ENCODE measurements at regions not wholly inside any gene's neighbourhood (a gene's known extent, or its start where the extent isn't known, plus 50 kb on each side); places are given as distances from the start of the nearest gene placed in this dataset.
"Not testable (repeated sequence)": the region's sequence is repeated elsewhere in the genome, so short reads cannot be mapped to it uniquely, and the experiment has no call there.

GRCh38 chr3:184498986-184499606 lies 62.5 kb upstream of the EPHB3 start:
- no peaks in the 10 kb centered on the region for H3K4me1 ChIP-seq (ENCODE audit: insufficient read depth, insufficient read length)
- peaks cover 4% of the 10 kb centered on the region for H3K27me3 ChIP-seq (ENCODE audit: insufficient read depth, insufficient read length)
- H3K9ac ChIP-seq (ENCODE audit: insufficient read length, low read depth): no peak overlapping the region
- DNase-seq (ENCODE audit: low read depth, low spot score): no peak
- no peak overlapping the region for H3K4me3 ChIP-seq (ENCODE audit: insufficient read length, low read depth)
- H3K9me3 ChIP-seq (ENCODE audit: insufficient read depth, low read length): peaks cover 16% of the 10 kb centered on the region
- H3K36me3 ChIP-seq (ENCODE audit: insufficient read depth, insufficient read length, low read length): no peaks in the 10 kb centered on the region
- TF ChIP-seq YY1 (IDR thresholded peaks at IDR 0.05; ENCODE audit: insufficient read depth, insufficient read length): no peak
- TF ChIP-seq ZNF274 (IDR thresholded peaks at IDR 0.05; ENCODE audit: low read depth, low read length): no peak

GRCh38 chr3:184500344-184500923 lies 61.2 kb upstream of the EPHB3 start:
- Histone ChIP-seq H3K36me3 (ENCODE audit: insufficient read depth, insufficient read length, low read length) (no peaks in the 10 kb centered on the region), H3K9me3 (ENCODE audit: insufficient read depth, low read length) (peaks cover 16% of the 10 kb centered on the region), H3K4me1 (ENCODE audit: insufficient read depth, insufficient read length) (no peaks in the 10 kb centered on the region), H3K27me3 (ENCODE audit: insufficient read depth, insufficient read length) (no peaks in the 10 kb centered on the region), H3K9ac (ENCODE audit: insufficient read length, low read depth) (no peak overlapping the region), H3K4me3 (ENCODE audit: insufficient read length, low read depth) (no peak overlapping the region)
- TF ChIP-seq ZNF274 (IDR thresholded peaks at IDR 0.05; ENCODE audit: low read depth, low read length) (no peak), SUZ12 (IDR thresholded peaks at IDR 0.05; ENCODE audit: extremely low read depth, insufficient read depth, insufficient read length) (no peak), YY1 (IDR thresholded peaks at IDR 0.05; ENCODE audit: insufficient read depth, insufficient read length) (no peak)
- DNase-seq (ENCODE audit: low read depth, low spot score): no peak

- Histone ChIP-seq H3K9ac (ENCODE audit: insufficient read length, low read depth) (no peak overlapping the region), H3K27me3 (ENCODE audit: insufficient read depth, insufficient read length) (no peaks in the 10 kb centered on the region), H3K36me3 (ENCODE audit: insufficient read depth, insufficient read length, low read length) (no peaks in the 10 kb centered on the region), H3K4me3 (ENCODE audit: insufficient read length, low read depth) (no peak overlapping the region), H3K9me3 (ENCODE audit: insufficient read depth, low read length) (peaks cover 16% of the 10 kb centered on the region), H3K4me1 (ENCODE audit: insufficient read depth, insufficient read length) (no peaks in the 10 kb centered on the region)
- no peak for DNase-seq (ENCODE audit: low read depth, low spot score)
- TF ChIP-seq YY1 (IDR thresholded peaks at IDR 0.05; ENCODE audit: insufficient read depth, insufficient read length) (no peak), ZNF274 (IDR thresholded peaks at IDR 0.05; ENCODE audit: low read depth, low read length) (no peak), SUZ12 (IDR thresholded peaks at IDR 0.05; ENCODE audit: extremely low read depth, insufficient read depth, insufficient read length) (no peak)
Measured at GRCh38 chr3:184502123-184502667, 59.4 kb upstream of the EPHB3 start.

- not testable (repeated sequence) for H3K4me1 ChIP-seq (ENCODE audit: insufficient read depth, insufficient read length); H3K4me3 ChIP-seq (ENCODE audit: insufficient read length, low read depth); H3K9ac ChIP-seq (ENCODE audit: insufficient read length, low read depth); DNase-seq (ENCODE audit: low read depth, low spot score); H3K36me3 ChIP-seq (ENCODE audit: insufficient read depth, insufficient read length, low read length); H3K27me3 ChIP-seq (ENCODE audit: insufficient read depth, insufficient read length)
- peaks cover 16% of the 10 kb centered on the region for H3K9me3 ChIP-seq (ENCODE audit: insufficient read depth, low read length)
Measured at GRCh38 chr3:184502841-184503240, 58.7 kb upstream of the EPHB3 start.

- no peak overlapping the region for H3K4me3 ChIP-seq (ENCODE audit: insufficient read length, low read depth)
- H3K9ac ChIP-seq (ENCODE audit: insufficient read length, low read depth): no peak overlapping the region
- no peaks in the 10 kb centered on the region for H3K27me3 ChIP-seq (ENCODE audit: insufficient read depth, insufficient read length)
- peaks cover 16% of the 10 kb centered on the region for H3K9me3 ChIP-seq (ENCODE audit: insufficient read depth, low read length)
- no peak for DNase-seq (ENCODE audit: low read depth, low spot score)
- no peaks in the 10 kb centered on the region for H3K4me1 ChIP-seq (ENCODE audit: insufficient read depth, insufficient read length)
- no peaks in the 10 kb centered on the region for H3K36me3 ChIP-seq (ENCODE audit: insufficient read depth, insufficient read length, low read length)
- TF ChIP-seq YY1 (IDR thresholded peaks at IDR 0.05; ENCODE audit: insufficient read depth, insufficient read length): no peak
- no peak for TF ChIP-seq ZNF274 (IDR thresholded peaks at IDR 0.05; ENCODE audit: low read depth, low read length)
- no peak for TF ChIP-seq SUZ12 (IDR thresholded peaks at IDR 0.05; ENCODE audit: extremely low read depth, insufficient read depth, insufficient read length)
Measured at GRCh38 chr3:184503647-184504046, 57.9 kb upstream of the EPHB3 start.

GRCh38 chr3:184505076-184505878 lies 56.3 kb upstream of the EPHB3 start:
- DNase-seq (ENCODE audit: low read depth, low spot score): no peak
- Histone ChIP-seq H3K9ac (ENCODE audit: insufficient read length, low read depth) (no peak overlapping the region), H3K27me3 (ENCODE audit: insufficient read depth, insufficient read length) (no peaks in the 10 kb centered on the region)

GRCh38 chr3:184506561-184506991 lies 55.0 kb upstream of the EPHB3 start:
- no peak for TF ChIP-seq YY1 (IDR thresholded peaks at IDR 0.05; ENCODE audit: insufficient read depth, insufficient read length)
- TF ChIP-seq ZNF274 (IDR thresholded peaks at IDR 0.05; ENCODE audit: low read depth, low read length): no peak
- TF ChIP-seq SUZ12 (IDR thresholded peaks at IDR 0.05; ENCODE audit: extremely low read depth, insufficient read depth, insufficient read length): no peak
- Histone ChIP-seq H3K9ac (ENCODE audit: insufficient read length, low read depth) (no peak overlapping the region), H3K27me3 (ENCODE audit: insufficient read depth, insufficient read length) (peaks cover 8% of the 10 kb centered on the region), H3K9me3 (ENCODE audit: insufficient read depth, low read length) (peaks cover 16% of the 10 kb centered on the region), H3K4me3 (ENCODE audit: insufficient read length, low read depth) (no peak overlapping the region), H3K36me3 (ENCODE audit: insufficient read depth, insufficient read length, low read length) (no peaks in the 10 kb centered on the region), H3K4me1 (ENCODE audit: insufficient read depth, insufficient read length) (no peaks in the 10 kb centered on the region)
- no peak for DNase-seq (ENCODE audit: low read depth, low spot score)

More at GRCh38 chr3:184505076-184505878, 56.3 kb upstream of the EPHB3 start:
- H3K4me3 ChIP-seq (ENCODE audit: insufficient read length, low read depth): no peak overlapping the region
- H3K36me3 ChIP-seq (ENCODE audit: insufficient read depth, insufficient read length, low read length): no peaks in the 10 kb centered on the region
- peaks cover 16% of the 10 kb centered on the region for H3K9me3 ChIP-seq (ENCODE audit: insufficient read depth, low read length)
- no peaks in the 10 kb centered on the region for H3K4me1 ChIP-seq (ENCODE audit: insufficient read depth, insufficient read length)
- TF ChIP-seq ZNF274 (IDR thresholded peaks at IDR 0.05; ENCODE audit: low read depth, low read length) (no peak), YY1 (IDR thresholded peaks at IDR 0.05; ENCODE audit: insufficient read depth, insufficient read length) (no peak), SUZ12 (IDR thresholded peaks at IDR 0.05; ENCODE audit: extremely low read depth, insufficient read depth, insufficient read length) (no peak)

Measured in NT2/D1 (cell line).